Omental fat pad (tissue), 3 donors: ENCODE measurements at regions not wholly inside any gene's neighbourhood (a gene's known extent, or its start where the extent isn't known, plus 50 kb on each side); places are given as distances from the start of the nearest gene placed in this dataset.

Source experiments
- ATAC-seq: fragments of 150-250 bp; one replicate; pipeline ENCODE4 v1.9.1; 2016; ENCODE audit warnings: mild to moderate bottlenecking, moderate library complexity; ENCODE audit not compliant: low FRiP score
- DNase-seq: peaks from one replicate; pipeline ENCODE4 v3.0.0-alpha.2; 2019; ENCODE audit warnings: low spot score
- TF ChIP-seq, protein P1 (sequence below), 3 donors: fragments of 450-650 bp; IDR thresholded peaks; one replicate each; pipeline ENCODE4 v1.5.1; 2016 to 2017; ENCODE audit warnings: antibody characterized with exemption in 3 of 3, mild to moderate bottlenecking in 3 of 3, moderate library complexity in 2 of 3

DNA sequence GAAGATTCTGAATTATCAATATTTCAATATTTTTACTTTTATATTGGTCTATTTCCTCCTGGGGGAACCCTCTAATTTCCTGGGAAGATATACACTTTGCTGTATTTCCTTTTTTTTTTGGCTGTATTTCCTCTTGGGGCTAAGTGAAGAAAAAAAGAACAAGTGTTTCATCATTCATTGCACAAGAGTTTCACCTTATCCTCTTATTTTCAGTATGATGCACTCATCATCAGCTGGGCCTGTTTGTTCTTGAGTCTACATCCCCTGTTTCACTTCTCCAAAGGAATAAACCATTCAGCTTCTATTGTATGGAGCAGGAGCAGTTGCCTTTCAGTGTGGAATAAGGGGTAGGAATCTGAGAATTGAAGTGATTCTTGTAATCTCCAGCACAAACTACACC lies 210.8 kb downstream of the FAM170A start:
- no peak for ATAC-seq

DNA sequence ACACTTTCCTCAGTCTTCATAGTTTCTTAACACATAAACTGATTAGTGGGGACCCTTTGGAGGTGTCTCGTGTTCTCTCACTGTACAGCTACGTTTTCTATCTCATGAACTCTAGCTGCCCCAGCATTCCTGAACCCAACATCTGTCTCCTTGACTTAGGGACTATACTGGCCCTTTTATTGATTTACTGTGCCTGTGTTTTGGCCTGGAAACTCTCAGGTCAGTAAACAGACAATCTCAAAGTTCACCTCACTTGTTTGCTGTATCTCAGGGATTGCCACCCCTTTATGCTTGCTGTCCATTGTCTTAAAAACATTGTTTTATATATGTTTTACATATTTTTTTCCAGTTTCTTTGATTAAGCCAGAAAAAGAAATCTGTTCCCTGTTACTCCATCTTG lies 222.8 kb downstream of the FAM170A start:
- ATAC-seq (no peak), DNase-seq (no peak)
- TF ChIP-seq, protein P1, sequence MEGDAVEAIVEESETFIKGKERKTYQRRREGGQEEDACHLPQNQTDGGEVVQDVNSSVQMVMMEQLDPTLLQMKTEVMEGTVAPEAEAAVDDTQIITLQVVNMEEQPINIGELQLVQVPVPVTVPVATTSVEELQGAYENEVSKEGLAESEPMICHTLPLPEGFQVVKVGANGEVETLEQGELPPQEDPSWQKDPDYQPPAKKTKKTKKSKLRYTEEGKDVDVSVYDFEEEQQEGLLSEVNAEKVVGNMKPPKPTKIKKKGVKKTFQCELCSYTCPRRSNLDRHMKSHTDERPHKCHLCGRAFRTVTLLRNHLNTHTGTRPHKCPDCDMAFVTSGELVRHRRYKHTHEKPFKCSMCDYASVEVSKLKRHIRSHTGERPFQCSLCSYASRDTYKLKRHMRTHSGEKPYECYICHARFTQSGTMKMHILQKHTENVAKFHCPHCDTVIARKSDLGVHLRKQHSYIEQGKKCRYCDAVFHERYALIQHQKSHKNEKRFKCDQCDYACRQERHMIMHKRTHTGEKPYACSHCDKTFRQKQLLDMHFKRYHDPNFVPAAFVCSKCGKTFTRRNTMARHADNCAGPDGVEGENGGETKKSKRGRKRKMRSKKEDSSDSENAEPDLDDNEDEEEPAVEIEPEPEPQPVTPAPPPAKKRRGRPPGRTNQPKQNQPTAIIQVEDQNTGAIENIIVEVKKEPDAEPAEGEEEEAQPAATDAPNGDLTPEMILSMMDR (IDR thresholded peaks at IDR 0.05): no peak

More for the DNA sequence above, 210.8 kb downstream of the FAM170A start:
- DNase-seq: no peak
- TF ChIP-seq, protein P1 (IDR thresholded peaks at IDR 0.05): no peak

DNA sequence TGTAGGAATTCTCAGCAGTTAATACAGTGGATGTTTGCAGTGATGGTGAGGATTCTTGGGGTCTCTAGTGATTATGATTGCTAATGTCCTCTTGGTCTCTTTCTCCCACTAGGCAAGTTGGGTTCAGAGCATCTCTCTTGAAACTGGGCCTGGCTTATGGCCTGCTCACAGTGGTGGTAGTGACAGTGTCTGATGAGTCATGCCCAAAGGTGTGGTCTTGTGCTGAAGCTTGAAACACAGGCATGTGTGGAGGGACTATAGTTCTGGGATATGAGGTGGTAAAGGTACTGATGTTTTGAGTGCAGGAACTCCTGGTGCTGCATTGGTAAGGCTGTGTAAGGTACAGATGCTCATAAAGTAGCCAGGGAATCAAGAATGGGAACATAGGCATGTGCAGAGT lies 231.1 kb downstream of the FAM170A start:
- ATAC-seq (no peak), DNase-seq (no peak)
- TF ChIP-seq, protein P1 (IDR thresholded peaks at IDR 0.05): no peak

DNA sequence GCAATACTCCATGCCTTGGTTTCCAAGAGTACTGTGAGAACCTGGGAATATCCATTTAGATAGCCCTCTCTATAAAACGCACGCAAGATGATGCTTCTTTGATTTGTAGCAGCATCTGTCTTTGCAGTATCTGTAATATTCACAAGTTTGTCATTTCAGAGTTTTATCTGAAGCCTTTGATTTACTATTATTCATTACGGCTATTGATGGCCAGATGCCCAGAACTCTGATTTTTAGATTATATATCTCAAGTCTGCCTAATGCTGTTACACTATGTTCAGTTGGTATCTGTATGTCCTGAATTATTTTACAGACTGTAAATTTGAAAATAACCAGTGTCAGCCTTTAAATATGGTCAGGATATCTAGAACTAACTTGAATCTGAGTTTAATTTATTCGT lies 233.3 kb downstream of the FAM170A start:
- ATAC-seq (no peak), DNase-seq (no peak)
- TF ChIP-seq, protein P1 (IDR thresholded peaks at IDR 0.05): no peak

DNA sequence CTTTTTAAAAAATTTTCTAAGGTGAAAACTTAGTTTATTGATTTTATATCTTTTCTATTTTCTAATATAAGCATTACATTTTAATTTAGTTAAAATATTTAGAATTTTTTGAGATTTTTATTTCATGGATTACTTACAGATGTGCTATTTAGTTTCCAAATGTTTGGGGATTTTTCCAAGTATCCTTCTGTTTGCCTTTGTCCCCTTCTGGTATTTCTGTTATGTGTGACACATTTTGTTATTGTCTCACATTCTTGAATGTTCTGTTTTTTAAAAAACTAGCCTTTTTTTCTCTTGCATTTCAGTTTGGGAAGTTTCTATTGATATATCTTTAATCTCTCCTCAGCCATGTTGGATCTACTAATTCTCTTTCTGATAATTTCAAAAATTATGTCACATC lies 234.9 kb downstream of the FAM170A start:
- TF ChIP-seq, protein P1 (IDR thresholded peaks at IDR 0.05): no peak
- ATAC-seq (no peak), DNase-seq (no peak)

DNA sequence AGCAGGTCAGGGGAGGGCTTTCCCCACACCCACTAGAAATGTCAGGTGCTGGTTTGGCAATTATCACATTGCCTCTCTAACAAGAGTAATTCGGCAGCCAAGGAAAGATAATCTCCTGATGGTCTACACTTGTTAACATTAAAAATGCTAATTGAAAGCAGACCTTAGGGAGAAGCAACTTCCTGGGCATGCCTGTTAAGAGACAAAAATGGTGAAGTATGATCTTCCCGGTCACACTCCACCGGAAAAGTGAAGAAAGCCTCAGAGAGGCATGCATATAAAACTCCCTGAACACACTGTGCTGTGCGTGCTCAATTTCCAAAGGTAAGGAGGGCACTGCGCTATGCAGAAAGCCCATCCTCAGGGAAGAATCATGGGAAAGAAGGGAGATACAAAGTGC lies 244.3 kb downstream of the FAM170A start:
- no peak for DNase-seq
- TF ChIP-seq, protein P1 (IDR thresholded peaks at IDR 0.05): no peak
- ATAC-seq: no peak

DNA sequence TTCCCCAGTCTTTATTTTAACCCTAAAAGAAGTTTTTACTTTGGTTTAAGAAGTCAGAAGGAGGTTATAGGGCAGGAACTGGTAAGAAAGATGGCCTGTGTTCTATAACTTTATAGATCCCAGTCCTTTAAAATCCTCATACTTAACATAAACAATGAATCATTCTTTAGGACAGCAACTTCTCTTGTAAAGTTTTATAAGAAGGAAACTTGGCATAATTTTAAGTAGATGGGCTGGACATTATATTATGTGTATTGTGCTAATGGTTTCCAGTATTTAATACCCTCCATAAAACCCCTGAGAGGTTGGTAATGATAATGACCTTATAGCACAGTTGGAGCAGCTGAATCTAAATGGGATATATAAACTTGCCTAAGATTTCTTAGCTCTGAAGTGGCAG lies 247.2 kb downstream of the FAM170A start:
- ATAC-seq (no peak), DNase-seq (no peak)
- TF ChIP-seq, protein P1 (IDR thresholded peaks at IDR 0.05): no peak
